Stimulated activated naive B cell treated with anti-CD40 and anti-IgM and Interleukin-4, amounts not matched to agents 10 μg/mL and 1 μg/mL and 100 μg/mL, for 72 hours (primary cell): ENCODE measurements at regions not wholly inside any gene's neighbourhood (a gene's known extent, or its start where the extent isn't known, plus 50 kb on each side); places are given as distances from the start of the nearest gene placed in this dataset.

Experiments used
- ATAC-seq, 2 donors: fragments of 150-1000 bp; cut with Tn5 transposase; replicated peaks; 2 replicates each; pipeline ENCODE4 v1.10.0; 2021; ENCODE audit warnings: moderate library complexity in 1 of 2
- DNase-seq: peaks from one replicate; pipeline ENCODE4 v3.0.0; 2021
- H3K27ac Mint-ChIP-seq: one replicate; pipeline ENCODE4 v1.8.0; 2022; ENCODE audit warnings: mild to moderate bottlenecking, mixed read lengths
- H3K27me3 Mint-ChIP-seq, 2 donors: one replicate each; pipeline ENCODE4 v1.8.0; 2022; ENCODE audit warnings: mixed read lengths in 2 of 2
- H3K36me3 Mint-ChIP-seq, 2 donors: one replicate each; pipeline ENCODE4 v1.8.0; 2022; ENCODE audit warnings: mixed read lengths in 2 of 2, mild to moderate bottlenecking in 1 of 2
- H3K4me1 Mint-ChIP-seq, 2 donors: one replicate each; pipeline ENCODE4 v1.8.0; 2022; ENCODE audit warnings: mixed read lengths in 2 of 2, mild to moderate bottlenecking in 1 of 2
- H3K4me3 Mint-ChIP-seq, 2 donors: one replicate each; pipeline ENCODE4 v1.8.0; 2022; ENCODE audit warnings: mild to moderate bottlenecking in 2 of 2, mixed read lengths in 2 of 2, moderate library complexity in 1 of 2
- H3K9me3 Mint-ChIP-seq, 2 donors: one replicate each; pipeline ENCODE4 v1.8.0; 2022; ENCODE audit warnings: mixed read lengths in 2 of 2, mild to moderate bottlenecking in 1 of 2

DNA sequence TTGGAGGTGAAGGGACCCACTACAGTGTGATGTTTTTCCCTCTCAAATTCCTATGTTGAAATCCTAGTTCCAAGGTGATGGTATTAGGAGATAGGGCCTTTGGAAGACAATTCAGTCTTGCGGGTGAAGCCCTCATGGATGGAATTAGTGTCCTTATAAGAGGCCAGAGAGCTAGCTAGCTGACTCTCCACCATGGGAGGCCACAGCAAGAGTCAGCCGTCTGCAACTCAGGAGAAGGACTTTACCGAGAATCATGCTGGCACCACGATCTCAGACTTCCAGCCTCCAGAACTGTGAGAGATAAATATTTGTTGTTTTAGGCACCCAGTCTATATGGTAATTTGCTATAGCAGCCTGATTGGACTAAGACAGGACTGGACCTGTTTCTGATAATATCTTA lies 461.4 kb downstream of the TSN start:
- no peaks in the 10 kb centered on the region for H3K9me3 Mint-ChIP-seq
- DNase-seq: no peak
- no peak overlapping the region for H3K27ac Mint-ChIP-seq
- H3K4me3 Mint-ChIP-seq: no peak overlapping the region
- H3K36me3 Mint-ChIP-seq: no peaks in the 10 kb centered on the region
- no peaks in the 10 kb centered on the region for H3K4me1 Mint-ChIP-seq
- H3K27me3 Mint-ChIP-seq: no peaks in the 10 kb centered on the region
- no peak for ATAC-seq

DNA sequence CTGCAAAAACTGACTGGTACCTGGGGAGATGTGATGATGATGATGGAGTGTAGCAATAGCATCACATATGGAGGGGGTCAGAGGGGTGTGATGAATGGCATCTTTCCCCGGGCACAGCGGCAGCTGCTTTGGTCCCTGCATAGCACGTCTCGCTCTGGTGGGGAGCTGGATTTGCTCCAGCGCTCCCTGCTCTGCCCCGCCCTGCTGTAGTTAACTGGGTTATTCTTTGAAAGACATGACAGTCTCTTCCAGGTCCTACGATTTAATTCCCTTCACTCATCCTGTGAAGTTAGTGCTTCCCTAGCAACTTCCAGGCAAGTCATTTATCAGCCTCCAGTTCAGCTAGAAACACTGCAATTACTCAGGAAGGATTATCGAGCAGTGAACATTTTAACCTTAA lies 463.1 kb downstream of the TSN start:
- no peak for DNase-seq
- H3K27ac Mint-ChIP-seq: no peak overlapping the region
- no peaks in the 10 kb centered on the region for H3K9me3 Mint-ChIP-seq
- H3K4me3 Mint-ChIP-seq: no peak overlapping the region
- no peaks in the 10 kb centered on the region for H3K4me1 Mint-ChIP-seq
- no peaks in the 10 kb centered on the region for H3K36me3 Mint-ChIP-seq
- no peaks in the 10 kb centered on the region for H3K27me3 Mint-ChIP-seq
- ATAC-seq: no peak

DNA sequence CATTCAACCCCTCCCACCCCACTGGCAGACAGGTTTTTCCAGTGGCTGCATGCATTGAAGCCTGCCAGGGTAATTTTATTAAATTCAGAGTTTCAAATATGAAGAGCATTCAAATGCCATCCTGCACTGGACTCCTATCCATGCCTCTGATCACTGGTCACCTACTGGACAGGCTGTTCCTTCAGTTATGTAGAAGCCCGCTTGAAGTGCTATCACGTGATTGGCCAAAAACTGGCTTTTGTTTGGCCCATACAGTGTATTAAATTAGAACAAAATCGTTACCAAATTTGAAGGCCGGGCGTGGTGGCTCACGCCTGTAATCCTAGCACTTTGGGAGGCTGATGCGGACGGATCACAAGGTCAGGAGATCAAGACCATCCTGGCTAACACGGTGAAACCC lies 464.1 kb downstream of the TSN start:
- H3K27me3 Mint-ChIP-seq: no peaks in the 10 kb centered on the region
- no peaks in the 10 kb centered on the region for H3K36me3 Mint-ChIP-seq
- no peaks in the 10 kb centered on the region for H3K9me3 Mint-ChIP-seq
- ATAC-seq: no peak
- no peak overlapping the region for H3K27ac Mint-ChIP-seq
- DNase-seq: no peak
- no peaks in the 10 kb centered on the region for H3K4me1 Mint-ChIP-seq
- no peak overlapping the region for H3K4me3 Mint-ChIP-seq

DNA sequence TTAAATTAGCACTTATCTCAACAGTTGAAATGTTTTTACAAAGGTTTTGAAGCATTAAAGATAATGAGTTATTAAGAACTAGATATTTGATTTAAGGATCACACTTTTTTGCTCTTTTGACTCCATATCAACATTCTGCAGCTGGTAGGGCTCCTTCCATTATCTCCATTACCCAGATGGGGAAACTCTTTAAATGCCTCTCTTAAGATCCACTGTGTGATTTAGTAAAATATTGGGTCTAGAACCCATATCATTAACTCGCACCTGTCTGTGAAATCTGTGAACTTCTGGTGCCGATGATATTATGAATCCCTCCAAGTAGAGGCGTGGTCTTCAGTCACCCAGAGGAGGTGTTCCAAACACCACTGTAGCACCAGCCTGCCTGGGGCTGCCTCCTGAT lies 466.2 kb downstream of the TSN start:
- no peak overlapping the region for H3K27ac Mint-ChIP-seq
- H3K36me3 Mint-ChIP-seq: no peaks in the 10 kb centered on the region
- no peaks in the 10 kb centered on the region for H3K9me3 Mint-ChIP-seq
- H3K4me3 Mint-ChIP-seq: no peak overlapping the region
- H3K4me1 Mint-ChIP-seq: no peaks in the 10 kb centered on the region
- DNase-seq (no peak), ATAC-seq (no peak)
- H3K27me3 Mint-ChIP-seq: no peaks in the 10 kb centered on the region

DNA sequence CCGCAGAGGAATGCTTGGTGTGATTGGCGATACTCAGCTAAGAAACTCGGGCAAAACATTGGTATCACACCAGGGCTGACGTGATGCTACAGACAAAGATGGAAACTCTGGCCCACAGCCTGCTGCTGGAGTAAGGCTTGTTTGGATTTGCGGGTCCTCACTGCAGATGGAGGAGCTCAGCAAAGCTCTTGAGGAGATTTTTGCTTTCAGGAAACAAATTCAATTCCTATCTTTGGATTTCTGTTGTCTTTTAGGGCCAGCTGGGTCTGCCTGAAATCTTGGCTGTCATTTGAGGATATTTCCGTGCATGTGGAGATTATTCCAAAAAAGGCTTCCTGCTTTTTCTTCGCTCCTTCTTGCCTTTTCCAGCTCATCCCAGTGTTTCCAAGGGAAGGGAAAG lies 475.8 kb downstream of the TSN start:
- H3K27me3 Mint-ChIP-seq: no peaks in the 10 kb centered on the region
- H3K27ac Mint-ChIP-seq: no peak overlapping the region
- no peaks in the 10 kb centered on the region for H3K9me3 Mint-ChIP-seq

DNA sequence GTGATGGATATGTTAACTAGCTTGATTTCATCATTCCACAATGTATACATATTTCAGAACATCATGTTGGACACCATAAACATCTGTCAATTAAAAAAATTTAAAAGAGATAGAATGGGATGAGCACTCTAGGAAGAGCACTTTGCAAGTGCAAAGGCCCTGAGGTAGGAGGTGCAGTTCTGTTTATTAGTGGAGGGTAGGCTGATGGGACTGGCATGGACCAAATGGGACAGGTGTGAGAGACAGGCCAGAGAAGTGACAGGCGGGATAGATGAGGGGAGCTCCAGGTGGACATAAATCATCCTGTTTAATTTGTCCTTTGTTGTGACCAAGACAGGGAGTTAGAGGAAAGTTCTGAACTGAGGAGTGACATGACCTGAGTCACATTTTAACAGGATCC lies 477.9 kb downstream of the TSN start:
- Mint-ChIP-seq H3K27ac (no peak overlapping the region), H3K27me3 (no peaks in the 10 kb centered on the region), H3K9me3 (no peaks in the 10 kb centered on the region), H3K36me3 (no peaks in the 10 kb centered on the region), H3K4me3 (no peak overlapping the region), H3K4me1 (no peaks in the 10 kb centered on the region)
- no peak for ATAC-seq
- DNase-seq: no peak

More for the DNA sequence above, 475.8 kb downstream of the TSN start:
- Mint-ChIP-seq H3K36me3 (no peaks in the 10 kb centered on the region), H3K4me3 (no peak overlapping the region), H3K4me1 (no peaks in the 10 kb centered on the region)
- DNase-seq (no peak), ATAC-seq (no peak)

DNA sequence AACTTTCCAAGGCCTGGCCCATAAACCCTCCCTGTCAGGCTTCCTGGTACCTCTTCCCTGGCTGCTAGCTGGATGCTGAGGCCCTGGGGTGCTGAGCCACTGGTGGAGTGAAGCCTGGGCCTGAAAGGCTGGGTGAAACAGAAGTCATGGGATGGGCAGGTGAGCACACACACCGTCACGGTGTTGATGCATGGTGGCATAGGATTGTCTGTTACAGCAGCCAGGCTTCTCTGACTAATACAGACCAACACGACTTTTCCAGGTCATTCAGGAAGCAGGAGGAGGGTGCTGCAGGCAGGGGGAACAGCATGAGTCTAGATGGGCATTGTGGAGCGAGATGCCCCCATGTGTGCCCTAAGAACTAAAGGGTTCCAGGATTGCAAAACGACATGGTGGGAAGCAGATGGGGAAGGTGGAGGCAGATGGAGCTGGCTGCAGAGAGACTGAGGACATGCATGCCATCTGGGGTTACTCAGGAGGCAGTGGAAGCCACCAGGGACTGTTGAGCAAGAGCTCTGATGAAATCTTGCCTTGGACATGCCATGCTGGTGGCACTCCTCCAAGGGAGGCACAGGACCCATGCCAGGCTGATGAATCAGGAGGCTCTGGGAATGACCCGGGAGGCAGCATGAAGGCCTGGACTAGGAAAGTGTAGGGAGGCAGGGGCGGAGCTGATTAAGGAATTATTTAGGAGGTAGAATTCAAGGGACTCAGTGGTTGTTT lies 480.9 kb downstream of the TSN start:
- DNase-seq: no peak

DNA sequence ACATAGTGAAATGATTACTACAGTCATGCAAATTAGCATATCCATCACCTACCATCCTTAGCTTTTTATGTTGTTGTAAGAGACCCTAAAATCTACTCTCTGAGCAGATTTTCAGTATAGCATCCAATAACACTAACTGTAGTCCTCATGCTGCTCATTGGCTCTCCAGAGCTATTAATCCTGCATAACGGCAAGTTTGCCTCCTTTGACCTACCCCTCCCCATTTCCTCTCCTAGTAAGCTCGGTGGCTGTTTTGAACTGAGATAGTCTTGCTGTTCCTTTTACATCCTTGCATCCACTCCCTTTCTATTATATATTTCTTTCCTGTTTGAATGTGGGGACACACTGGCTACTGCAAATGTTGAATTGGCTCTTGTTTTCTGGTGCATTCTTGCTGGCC lies 481.5 kb downstream of the TSN start:
- Mint-ChIP-seq H3K27ac (no peak overlapping the region), H3K9me3 (no peaks in the 10 kb centered on the region), H3K36me3 (no peaks in the 10 kb centered on the region), H3K4me3 (no peak overlapping the region), H3K4me1 (no peaks in the 10 kb centered on the region), H3K27me3 (no peaks in the 10 kb centered on the region)
- ATAC-seq (no peak), DNase-seq (no peak)

More for the DNA sequence above, 480.9 kb downstream of the TSN start:
- Mint-ChIP-seq H3K36me3 (no peaks in the 10 kb centered on the region), H3K27ac (no peak overlapping the region), H3K9me3 (no peaks in the 10 kb centered on the region), H3K4me1 (no peaks in the 10 kb centered on the region), H3K27me3 (no peaks in the 10 kb centered on the region), H3K4me3 (no peak overlapping the region)
- no peak for ATAC-seq

DNA sequence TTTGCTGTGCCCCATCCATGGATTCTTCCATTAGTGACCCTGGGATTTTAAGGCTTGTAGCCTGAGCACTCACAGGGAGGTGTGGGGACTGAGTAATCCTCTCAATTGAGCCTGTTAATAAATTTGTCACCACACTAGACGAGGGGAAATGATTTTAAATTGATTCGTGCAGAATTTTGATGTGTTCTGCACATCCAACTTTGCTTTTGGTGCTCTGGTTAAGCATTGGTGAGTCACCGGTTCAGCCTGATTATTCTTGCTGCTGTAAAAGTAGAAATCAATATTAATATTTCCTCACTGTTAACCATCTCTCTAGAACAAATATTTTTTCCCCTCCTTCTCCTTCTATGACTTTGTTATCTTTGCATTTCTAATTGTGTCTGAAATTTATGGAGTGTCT lies 482.0 kb downstream of the TSN start:
- DNase-seq: no peak
- no peaks in the 10 kb centered on the region for H3K27me3 Mint-ChIP-seq
- no peak overlapping the region for H3K27ac Mint-ChIP-seq
- no peak overlapping the region for H3K4me3 Mint-ChIP-seq
- H3K9me3 Mint-ChIP-seq: no peaks in the 10 kb centered on the region
- H3K36me3 Mint-ChIP-seq: no peaks in the 10 kb centered on the region
- no peaks in the 10 kb centered on the region for H3K4me1 Mint-ChIP-seq
- ATAC-seq: no peak

DNA sequence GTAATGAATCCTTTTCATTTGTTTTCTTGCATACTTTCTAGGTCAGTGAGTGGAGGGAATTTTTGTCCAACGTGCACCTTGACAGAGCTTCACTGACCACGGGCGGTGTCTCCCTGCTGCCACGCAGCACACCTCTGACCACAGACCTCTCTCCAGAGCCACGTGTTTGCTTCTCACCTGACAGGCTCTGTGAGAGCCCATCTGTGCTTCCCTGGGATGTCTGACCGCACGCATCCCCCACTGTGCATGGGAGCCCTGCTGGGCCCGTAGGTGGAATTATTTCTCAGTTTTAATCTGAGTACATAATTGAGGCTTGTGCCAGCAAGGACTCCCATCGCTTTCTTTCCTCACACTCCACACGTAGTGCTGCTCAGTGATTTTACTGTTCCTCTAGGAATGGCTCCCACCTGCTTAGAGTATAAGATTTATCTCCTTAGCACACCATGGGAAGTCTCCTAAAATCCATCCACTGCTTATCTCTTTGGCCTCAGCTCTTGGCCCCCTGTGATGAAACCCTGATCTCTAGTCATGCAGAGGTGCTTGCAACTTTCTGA lies 482.6 kb downstream of the TSN start:
- no peaks in the 10 kb centered on the region for H3K27me3 Mint-ChIP-seq
- no peaks in the 10 kb centered on the region for H3K9me3 Mint-ChIP-seq
- ATAC-seq: no peak
- H3K4me3 Mint-ChIP-seq: no peak overlapping the region
- no peaks in the 10 kb centered on the region for H3K36me3 Mint-ChIP-seq
- no peak overlapping the region for H3K27ac Mint-ChIP-seq
- no peaks in the 10 kb centered on the region for H3K4me1 Mint-ChIP-seq
- no peak for DNase-seq

DNA sequence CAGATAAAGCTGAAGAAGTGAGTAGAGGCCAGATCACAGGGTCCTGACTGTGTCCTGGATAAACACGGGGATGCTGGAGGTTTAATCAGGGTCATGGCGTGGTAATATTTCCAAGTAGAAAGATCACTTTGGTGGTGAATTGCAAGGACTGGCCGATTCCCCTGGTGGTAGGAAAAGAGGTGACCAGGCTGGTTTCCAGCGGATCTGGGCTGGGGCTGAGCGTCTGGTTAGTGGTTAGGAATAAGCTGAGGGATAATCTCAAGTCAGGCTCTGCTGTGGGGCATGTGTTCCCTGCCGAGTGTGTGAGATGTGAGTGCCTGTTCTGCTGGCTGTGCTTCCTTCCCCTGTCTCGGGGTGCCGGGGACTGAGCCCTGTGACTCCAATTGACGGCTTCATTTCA lies 484.0 kb downstream of the TSN start:
- ATAC-seq (no peak), DNase-seq (no peak)
- Mint-ChIP-seq H3K4me3 (no peak overlapping the region), H3K27ac (no peak overlapping the region), H3K4me1 (no peaks in the 10 kb centered on the region), H3K27me3 (no peaks in the 10 kb centered on the region), H3K36me3 (no peaks in the 10 kb centered on the region), H3K9me3 (no peaks in the 10 kb centered on the region)

DNA sequence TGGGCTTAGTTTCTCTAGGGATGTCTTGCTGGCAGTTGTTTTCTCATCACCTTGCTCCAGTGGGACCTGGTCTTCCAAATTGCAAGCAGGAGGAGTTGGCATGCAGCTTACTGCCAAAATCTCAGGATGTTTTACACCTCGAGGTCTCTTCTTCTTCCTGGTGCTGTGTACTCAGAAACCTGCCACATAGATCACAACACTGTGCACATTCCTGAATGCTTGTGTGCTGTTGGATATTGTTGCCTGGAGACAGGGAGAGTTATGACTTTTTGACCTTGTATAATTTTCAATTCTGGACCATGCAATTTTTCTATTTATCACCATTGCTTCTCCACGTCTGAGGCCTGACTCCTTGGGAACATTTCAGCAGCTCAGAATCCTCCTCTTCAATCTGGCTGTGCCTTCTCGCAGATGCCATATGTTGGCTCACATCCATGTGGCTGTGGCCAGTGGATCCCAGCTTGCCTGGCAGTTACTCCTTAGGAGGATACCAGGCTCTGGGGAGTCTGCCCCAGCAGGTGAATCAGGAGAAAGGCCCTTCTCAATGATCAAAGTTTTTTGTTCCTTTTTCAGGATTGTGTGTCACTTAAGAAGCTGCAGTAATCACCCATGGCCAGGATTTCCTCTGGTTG lies 489.3 kb downstream of the TSN start:
- no peaks in the 10 kb centered on the region for H3K36me3 Mint-ChIP-seq
- H3K27me3 Mint-ChIP-seq: peaks cover 0 to 2% of the 10 kb centered on the region in 2 donors
- no peak overlapping the region for H3K4me3 Mint-ChIP-seq
- H3K4me1 Mint-ChIP-seq: no peaks in the 10 kb centered on the region
- ATAC-seq (no peak), DNase-seq (no peak)
- H3K27ac Mint-ChIP-seq: no peak overlapping the region
- no peaks in the 10 kb centered on the region for H3K9me3 Mint-ChIP-seq

DNA sequence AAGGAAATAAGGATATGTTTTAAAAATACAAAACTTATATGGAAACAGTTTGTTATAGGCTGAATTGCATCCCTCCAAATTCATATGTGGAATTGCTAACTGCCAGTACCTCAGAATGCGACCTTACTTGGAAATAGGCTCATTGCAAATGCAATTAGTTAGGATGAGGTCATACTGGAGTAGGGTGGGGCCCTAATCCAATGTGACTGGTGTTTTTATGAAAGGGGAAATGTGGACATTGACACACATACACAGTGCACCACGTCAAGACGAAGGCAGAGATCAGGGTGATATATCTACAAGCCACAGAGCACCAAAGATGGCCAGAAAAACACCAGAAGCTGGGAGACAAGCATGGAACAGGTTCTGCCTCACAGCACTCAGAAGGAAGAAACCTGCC lies 494.2 kb downstream of the TSN start:
- H3K9me3 Mint-ChIP-seq: peaks cover 0 to 2% of the 10 kb centered on the region in 2 donors
- H3K27ac Mint-ChIP-seq: no peak overlapping the region
- H3K36me3 Mint-ChIP-seq: no peaks in the 10 kb centered on the region
- DNase-seq: no peak
- ATAC-seq: no peak
- no peak overlapping the region for H3K4me3 Mint-ChIP-seq
- H3K27me3 Mint-ChIP-seq: peaks cover 0 to 4% of the 10 kb centered on the region in 2 donors
- H3K4me1 Mint-ChIP-seq: no peaks in the 10 kb centered on the region

DNA sequence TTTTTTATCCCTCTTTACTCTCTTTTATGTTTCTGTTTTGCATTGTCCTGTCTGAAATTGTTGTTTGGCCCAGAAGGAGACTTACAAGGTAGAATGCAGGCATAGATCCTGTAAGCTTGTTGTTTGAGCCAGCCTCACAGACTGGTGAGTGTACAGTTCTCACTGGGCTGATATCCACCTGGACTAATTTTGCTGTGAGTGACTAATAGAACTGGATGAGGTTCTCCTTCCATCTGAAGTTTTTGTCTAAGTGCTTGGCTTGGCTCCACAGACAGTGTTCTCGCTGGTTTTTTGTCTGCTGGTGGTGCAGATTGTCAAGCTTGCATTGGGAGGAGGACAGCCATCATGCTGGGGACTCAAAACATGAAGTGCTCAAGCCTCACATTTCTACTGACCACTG lies 495.7 kb downstream of the TSN start:
- Mint-ChIP-seq H3K36me3 (no peaks in the 10 kb centered on the region), H3K4me1 (no peaks in the 10 kb centered on the region), H3K9me3 (peaks cover 0 to 2% of the 10 kb centered on the region in 2 donors), H3K4me3 (no peak overlapping the region), H3K27me3 (peaks cover 0 to 4% of the 10 kb centered on the region in 2 donors), H3K27ac (no peak overlapping the region)
- no peak for ATAC-seq
- no peak for DNase-seq

DNA sequence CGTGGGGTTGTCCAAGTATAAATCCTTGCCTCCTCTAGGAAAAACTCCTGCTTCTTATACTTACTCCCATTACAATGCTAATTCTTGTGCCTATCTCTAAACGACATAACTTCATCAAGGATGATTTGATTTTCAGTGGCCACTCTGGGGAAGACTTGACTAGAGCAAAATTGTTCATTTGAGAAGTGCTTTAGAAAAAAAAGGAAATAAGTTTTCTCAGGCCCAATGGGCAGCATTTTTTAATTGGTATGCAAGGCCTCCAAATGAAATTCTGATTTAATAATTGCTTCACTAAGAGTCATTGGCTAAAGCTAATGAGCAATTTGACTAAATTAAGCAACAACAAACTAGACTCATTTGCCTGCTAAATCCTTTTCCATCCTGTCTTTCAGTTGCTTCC lies 496.1 kb downstream of the TSN start:
- peaks cover 0 to 2% of the 10 kb centered on the region in 2 donors for H3K9me3 Mint-ChIP-seq
- ATAC-seq: no peak
- H3K36me3 Mint-ChIP-seq: no peaks in the 10 kb centered on the region
- H3K4me3 Mint-ChIP-seq: no peak overlapping the region
- DNase-seq: no peak
- peaks cover 0 to 4% of the 10 kb centered on the region in 2 donors for H3K27me3 Mint-ChIP-seq
- no peaks in the 10 kb centered on the region for H3K4me1 Mint-ChIP-seq
- no peak overlapping the region for H3K27ac Mint-ChIP-seq
